Suprapubic skin (tissue), 4 donors: ENCODE measurements at regions not wholly inside any gene's neighbourhood (a gene's known extent, or its start where the extent isn't known, plus 50 kb on each side); places are given as distances from the start of the nearest gene placed in this dataset.
A peak's percentile ranks its signal among the peaks of the same experiment; 100 is the strongest.

Experiments used
- EP300 ChIP-seq: sonication (generic); formaldehyde crosslinking; IDR thresholded peaks from one replicate; pipeline ENCODE4 v1.6.1; 2017; ENCODE audit warnings: antibody characterized with exemption
- POLR2A ChIP-seq, 2 donors: fragments of 450-650 bp; IDR thresholded peaks; one replicate each; pipeline ENCODE4 v1.6.1; 2017; ENCODE audit warnings: antibody characterized with exemption in 2 of 2, mild to moderate bottlenecking in 2 of 2, moderate library complexity in 2 of 2
- POLR2AphosphoS5 ChIP-seq, 3 donors: sonication (generic); formaldehyde crosslinking; IDR thresholded peaks; one replicate each; pipeline ENCODE4 v1.6.1; 2017; ENCODE audit warnings: antibody characterized with exemption in 3 of 3
- TF ChIP-seq, protein P1 (sequence below), 2 donors: fragments of 200-600 bp in 1 of 2; fragments of 450-650 bp in 1 of 2; sonication (generic) in 1 of 2; IDR thresholded peaks; one replicate each; pipeline ENCODE4 v1.5.1; 2016 to 2019; ENCODE audit warnings: antibody characterized with exemption in 2 of 2, mild to moderate bottlenecking in 1 of 2, moderate library complexity in 1 of 2

DNA sequence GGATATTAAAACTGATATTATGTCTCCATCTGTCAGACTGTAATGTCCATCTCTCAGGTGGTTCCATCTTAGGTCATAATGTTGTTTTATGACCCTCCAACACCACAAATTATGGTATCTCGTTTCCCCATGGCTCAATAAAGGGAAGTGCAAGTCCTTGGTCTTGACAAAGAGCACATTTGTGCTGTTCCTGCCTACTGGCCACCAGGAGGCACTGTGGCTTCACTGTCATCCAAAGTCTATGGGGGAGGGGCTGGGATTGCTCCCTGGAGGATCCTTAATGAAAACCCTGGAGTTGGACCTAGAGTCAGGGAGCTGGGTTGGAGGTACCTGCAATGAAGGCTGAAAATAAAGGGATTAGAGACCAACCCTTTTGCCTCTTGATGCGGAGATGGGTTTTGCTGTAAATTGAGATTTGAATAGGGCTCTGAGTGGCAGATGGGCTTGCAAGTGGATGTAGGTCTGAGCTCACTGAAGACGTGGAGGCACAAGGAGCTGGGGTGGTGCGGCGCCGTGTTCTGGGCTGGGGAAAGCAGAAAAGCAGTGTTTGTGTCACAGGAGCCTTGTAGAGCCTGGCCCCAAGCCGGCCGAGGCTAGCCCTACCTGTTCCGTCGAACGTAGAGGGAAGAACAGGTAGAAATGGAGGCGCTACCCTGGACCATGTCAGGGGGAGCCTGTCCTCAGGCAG is 180.5 kb upstream of the PRSS58 start:
- no peak for TF ChIP-seq POLR2A (IDR thresholded peaks at IDR 0.05)
- TF ChIP-seq, protein P1, sequence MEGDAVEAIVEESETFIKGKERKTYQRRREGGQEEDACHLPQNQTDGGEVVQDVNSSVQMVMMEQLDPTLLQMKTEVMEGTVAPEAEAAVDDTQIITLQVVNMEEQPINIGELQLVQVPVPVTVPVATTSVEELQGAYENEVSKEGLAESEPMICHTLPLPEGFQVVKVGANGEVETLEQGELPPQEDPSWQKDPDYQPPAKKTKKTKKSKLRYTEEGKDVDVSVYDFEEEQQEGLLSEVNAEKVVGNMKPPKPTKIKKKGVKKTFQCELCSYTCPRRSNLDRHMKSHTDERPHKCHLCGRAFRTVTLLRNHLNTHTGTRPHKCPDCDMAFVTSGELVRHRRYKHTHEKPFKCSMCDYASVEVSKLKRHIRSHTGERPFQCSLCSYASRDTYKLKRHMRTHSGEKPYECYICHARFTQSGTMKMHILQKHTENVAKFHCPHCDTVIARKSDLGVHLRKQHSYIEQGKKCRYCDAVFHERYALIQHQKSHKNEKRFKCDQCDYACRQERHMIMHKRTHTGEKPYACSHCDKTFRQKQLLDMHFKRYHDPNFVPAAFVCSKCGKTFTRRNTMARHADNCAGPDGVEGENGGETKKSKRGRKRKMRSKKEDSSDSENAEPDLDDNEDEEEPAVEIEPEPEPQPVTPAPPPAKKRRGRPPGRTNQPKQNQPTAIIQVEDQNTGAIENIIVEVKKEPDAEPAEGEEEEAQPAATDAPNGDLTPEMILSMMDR (IDR thresholded peaks at IDR 0.05) = peak in 1 of 2 donors; percentile 30
- TF ChIP-seq EP300 = no peak
- TF ChIP-seq POLR2AphosphoS5 (IDR thresholded peaks at IDR 0.05) = no peak
